GM18867 (cell line): ENCODE measurements at regions not wholly inside any gene's neighbourhood (a gene's known extent, or its start where the extent isn't known, plus 50 kb on each side); places are given as distances from the start of the nearest gene placed in this dataset.
A peak's percentile ranks its signal among the peaks of the same experiment; 100 is the strongest.

Experiments
- ATAC-seq: cut with Tn5 transposase; IDR thresholded peaks from one replicate; pipeline ENCODE4 v1.9.1; 2021; ENCODE audit warnings: mild to moderate bottlenecking, moderate library complexity; ENCODE audit not compliant: unreplicated experiment

GRCh38 chr12:124726596-124727263, 136.9 kb downstream of the SCARB1 start:
- no peak for ATAC-seq

- ATAC-seq = no peak
Measured at GRCh38 chr12:124725597-124726237, 137.9 kb downstream of the SCARB1 start.

GRCh38 chr12:124725099-124725498, 138.6 kb downstream of the SCARB1 start:
- no peak for ATAC-seq

- no peak for ATAC-seq
Measured at GRCh38 chr12:124722878-124723277, 140.8 kb downstream of the SCARB1 start.

GRCh38 chr12:124721501-124722162, 142.0 kb downstream of the SCARB1 start:
- ATAC-seq = no peak

GRCh38 chr12:124720681-124721500, 142.8 kb downstream of the SCARB1 start:
- ATAC-seq = no peak

GRCh38 chr12:124720004-124720680, 143.5 kb downstream of the SCARB1 start:
- no peak for ATAC-seq

- ATAC-seq = no peak
Measured at GRCh38 chr12:124719231-124719630, 144.4 kb downstream of the SCARB1 start.

GRCh38 chr12:124718458-124718857, 145.2 kb downstream of the SCARB1 start:
- ATAC-seq = no peak

- no peak for ATAC-seq
Measured at GRCh38 chr12:124718036-124718435, 145.6 kb downstream of the SCARB1 start.

- ATAC-seq = no peak
Measured at GRCh38 chr12:124717318-124717717, 146.3 kb downstream of the SCARB1 start.

GRCh38 chr12:124716208-124717130, 147.2 kb downstream of the SCARB1 start:
- ATAC-seq = no peak

- no peak for ATAC-seq
Measured at GRCh38 chr12:124715121-124715990, 147.9 kb upstream of the NCOR2 start.

GRCh38 chr12:124713436-124714082, 146.1 kb upstream of the NCOR2 start:
- peak; percentile 74 for ATAC-seq

- ATAC-seq = peak; percentile 28
Measured at GRCh38 chr12:124713041-124713435, 145.6 kb upstream of the NCOR2 start.

GRCh38 chr12:124711344-124711743, 143.9 kb upstream of the NCOR2 start:
- ATAC-seq = no peak

GRCh38 chr12:124709722-124710687, 142.6 kb upstream of the NCOR2 start:
- ATAC-seq = no peak
